Activated T-cell treated with anti-CD3 and anti-CD28 coated beads, Interleukin-2, amount 50 U/mL, for 48 hours (primary cell): ENCODE measurements at regions not wholly inside any gene's neighbourhood (a gene's known extent, or its start where the extent isn't known, plus 50 kb on each side); places are given as distances from the start of the nearest gene placed in this dataset.
"Not testable (repeated sequence)": the region's sequence is repeated elsewhere in the genome, so short reads cannot be mapped to it uniquely, and the experiment has no call there.

Experiments
- DNase-seq, 2 experiments: peaks; one replicate each; pipeline ENCODE4 v3.0.0-alpha.2; 2020

GRCh38 chr9:65566018-65566417, 109.7 kb upstream of the ZNG1E start:
- DNase-seq = not testable (repeated sequence)

DNA sequence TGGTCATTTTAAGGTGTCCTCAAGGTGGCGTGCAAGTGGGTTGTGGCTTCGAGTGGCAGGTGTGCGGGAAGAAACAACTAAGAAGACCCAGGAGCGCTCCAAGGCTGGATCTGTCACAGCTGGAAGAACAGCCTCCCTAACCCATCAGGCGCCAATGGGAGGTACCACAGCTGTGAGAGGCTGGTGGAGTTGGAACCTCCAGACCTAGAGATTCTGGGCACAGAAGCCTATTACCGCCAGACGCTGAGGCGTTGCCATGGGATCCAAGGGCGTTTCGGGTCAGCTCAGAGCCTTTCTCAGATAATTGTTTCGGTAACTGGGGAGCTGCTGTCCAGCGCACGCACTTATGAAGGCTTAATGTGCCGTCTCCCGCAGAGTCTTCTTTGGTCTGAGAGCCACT, 156.7 kb upstream of the ZNG1E start:
- not testable (repeated sequence) for DNase-seq

DNA sequence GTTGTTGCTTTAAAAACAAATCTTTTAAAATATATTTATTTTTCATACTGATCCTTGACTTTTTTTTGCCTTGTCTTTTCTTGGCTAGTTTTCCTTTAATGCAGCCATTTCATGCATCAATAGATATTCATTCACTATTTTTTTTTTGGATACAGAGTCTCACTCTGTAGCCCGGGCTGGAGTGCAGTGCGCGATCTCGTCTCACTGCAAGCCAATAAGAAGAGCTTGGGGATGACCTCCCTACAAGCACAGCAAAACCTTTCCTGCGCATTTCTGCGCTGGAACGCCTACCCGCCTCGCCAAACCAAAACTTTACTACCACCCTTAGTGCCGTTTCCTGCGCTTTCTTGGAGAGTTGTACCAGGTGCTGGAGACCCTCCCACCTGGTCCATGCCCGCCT, 161.3 kb upstream of the ZNG1E start:
- DNase-seq = not testable (repeated sequence)

DNA sequence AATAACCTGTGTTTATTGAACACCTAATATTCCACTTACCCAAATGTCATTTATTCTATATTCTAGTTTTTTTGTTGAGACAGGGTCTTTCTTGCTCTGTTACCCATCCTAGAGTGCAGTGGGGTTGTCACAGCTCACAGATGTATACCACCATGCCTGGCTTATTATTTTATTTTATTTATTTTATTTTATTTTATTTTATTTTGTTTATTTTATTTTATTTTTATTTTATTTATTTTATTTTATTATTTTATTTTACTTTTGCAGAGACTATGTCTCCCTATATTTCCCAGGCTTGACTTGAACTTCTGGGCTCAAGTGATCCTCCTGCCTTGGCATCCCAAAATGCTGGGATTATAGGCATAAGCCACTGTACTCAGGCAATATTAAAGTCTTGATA, 167.8 kb upstream of the ZNG1E start:
- not testable (repeated sequence) for DNase-seq

DNA sequence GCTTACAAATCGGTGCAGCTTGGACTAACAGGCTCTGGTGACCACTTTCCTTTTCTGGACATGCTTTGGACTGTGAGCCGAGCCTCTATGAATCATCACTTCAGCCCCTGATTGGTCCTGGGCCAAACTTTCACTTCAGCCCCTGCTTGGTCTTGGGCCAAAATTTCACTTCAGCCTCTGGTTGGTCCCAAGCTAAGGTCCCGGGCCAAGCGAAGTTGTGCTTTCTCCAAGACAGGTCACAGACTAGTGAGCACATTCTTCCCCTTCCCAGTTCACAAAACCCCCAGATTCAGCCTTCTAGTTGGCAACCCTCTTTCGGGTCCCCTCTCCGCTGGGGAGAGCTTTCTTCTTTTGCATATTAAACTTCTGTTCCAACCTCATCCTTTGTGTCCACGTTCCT, 171.0 kb upstream of the ZNG1E start:
- not testable (repeated sequence) for DNase-seq

DNA sequence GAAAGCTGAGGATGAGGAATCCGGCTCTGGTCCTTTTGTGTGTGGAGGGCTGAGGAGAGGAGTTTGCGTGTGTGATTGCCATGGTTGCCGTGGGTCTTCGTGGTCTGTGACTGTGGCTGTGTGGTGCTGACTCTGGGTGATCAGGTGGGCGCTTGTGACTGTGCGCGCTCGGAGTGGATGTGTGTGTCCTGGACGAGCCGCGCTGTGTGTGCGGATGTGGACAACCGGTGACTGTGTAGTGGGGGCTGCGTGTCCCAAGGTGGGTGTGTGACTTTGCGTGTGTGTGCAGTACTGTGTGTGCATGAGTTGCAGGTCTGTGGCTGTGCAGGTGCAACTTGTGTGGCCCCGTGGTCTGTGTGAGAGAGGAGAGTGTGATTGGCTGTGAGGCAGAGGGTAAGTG, 172.0 kb upstream of the ZNG1E start:
- DNase-seq = not testable (repeated sequence)

GRCh38 chr9:65482890-65483289, 192.8 kb upstream of the ZNG1E start:
- DNase-seq = not testable (repeated sequence)

DNA sequence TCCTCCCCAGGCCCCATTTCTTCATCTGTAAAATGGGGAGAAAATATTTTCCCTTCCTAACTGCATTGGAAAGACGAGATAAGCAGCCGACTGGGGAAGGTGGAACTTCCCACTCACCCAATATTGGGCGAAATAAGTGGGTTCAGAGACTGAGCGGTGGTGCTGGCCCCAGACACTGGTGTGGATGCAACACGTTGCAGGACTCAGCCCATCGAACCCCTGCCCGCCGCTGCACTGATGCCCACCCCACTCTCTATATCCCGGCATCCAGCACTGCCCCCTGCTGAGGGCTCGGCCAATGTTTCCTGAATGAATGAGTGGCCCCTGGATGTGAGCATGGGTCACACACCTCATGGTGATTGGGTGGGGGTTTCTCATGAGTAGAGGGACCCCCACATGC, 194.4 kb upstream of the ZNG1E start:
- not testable (repeated sequence) for DNase-seq

- not testable (repeated sequence) for DNase-seq
These were observed 189.9 kb upstream of the FOXD4L5 start for GRCh38 chr9:65474891-65475290.

- not testable (repeated sequence) for DNase-seq
These were observed 188.2 kb upstream of the FOXD4L5 start for GRCh38 chr9:65473059-65473822.

- DNase-seq = not testable (repeated sequence)
These were observed 186.1 kb upstream of the FOXD4L5 start for GRCh38 chr9:65471106-65471505.

DNA sequence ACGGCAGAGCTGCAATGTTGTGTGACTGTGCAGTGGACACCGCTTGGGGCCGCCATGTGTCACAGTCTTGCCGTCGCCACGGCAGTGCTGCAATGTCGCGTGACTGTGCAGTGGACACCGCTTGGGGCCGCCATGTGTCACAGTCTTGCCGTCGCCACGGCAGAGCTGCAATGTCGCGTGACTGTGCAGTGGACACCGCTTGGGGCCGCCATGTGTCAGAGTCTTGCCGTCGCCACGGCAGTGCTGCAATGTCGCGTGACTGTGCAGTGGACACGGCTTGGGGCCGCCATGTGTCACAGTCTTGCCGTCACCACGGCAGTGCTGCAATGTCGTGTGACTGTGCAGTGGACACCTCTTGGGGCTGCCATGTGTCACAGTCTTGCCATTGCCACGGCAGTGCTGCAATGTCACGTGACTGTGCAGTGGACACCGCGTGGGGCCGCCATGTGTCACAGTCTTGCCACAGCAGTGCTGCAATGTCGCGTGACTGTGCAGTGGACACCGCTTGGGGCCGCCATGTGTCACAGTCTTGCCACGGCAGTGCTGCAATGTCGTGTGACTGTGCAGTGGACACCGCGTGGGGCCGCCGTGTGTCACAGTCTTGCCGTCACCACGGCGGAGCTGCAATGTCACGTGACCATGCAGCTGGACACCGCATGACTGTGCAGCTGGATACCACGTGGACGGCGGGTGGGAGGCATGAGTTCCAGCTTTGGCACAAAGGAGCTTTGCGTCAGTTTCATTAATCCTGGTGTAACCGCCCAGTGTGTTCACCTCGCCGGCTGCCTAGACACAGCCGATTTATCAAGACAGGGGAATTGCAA, 182.1 kb upstream of the FOXD4L5 start:
- DNase-seq = not testable (repeated sequence)

GRCh38 chr9:65465246-65465895, 180.4 kb upstream of the FOXD4L5 start:
- not testable (repeated sequence) for DNase-seq

- not testable (repeated sequence) for DNase-seq
These were observed 177.5 kb upstream of the FOXD4L5 start for GRCh38 chr9:65462476-65462875.

GRCh38 chr9:65459756-65460320, 174.8 kb upstream of the FOXD4L5 start:
- no peak for DNase-seq

GRCh38 chr9:65458992-65459391, 174.0 kb upstream of the FOXD4L5 start:
- DNase-seq = no peak

GRCh38 chr9:65458465-65458864, 173.5 kb upstream of the FOXD4L5 start:
- no peak for DNase-seq

- DNase-seq = not testable (repeated sequence)
These were observed 172.0 kb upstream of the FOXD4L5 start for GRCh38 chr9:65456991-65457390.

- not testable (repeated sequence) for DNase-seq
These were observed 171.0 kb upstream of the FOXD4L5 start for GRCh38 chr9:65455751-65456647.

DNA sequence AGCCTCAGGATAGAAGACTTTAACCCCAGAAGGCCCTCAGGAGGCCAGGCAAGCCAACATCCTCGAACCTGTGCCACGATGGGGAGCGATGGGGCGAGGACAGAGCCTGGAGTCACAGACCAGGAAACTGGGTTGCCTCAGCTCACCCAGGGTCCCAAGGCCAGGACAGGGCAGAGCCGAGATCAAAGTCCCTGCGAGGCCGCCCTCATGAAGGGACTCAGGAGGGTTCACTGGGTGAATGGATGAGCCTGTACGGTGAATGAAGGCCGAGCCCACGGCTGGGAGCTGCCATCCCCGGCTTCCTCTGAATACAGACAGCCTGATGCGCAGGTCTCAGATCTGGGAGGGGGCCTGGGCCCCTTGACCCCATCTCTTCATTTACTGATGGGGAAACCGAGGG, 170.1 kb upstream of the FOXD4L5 start:
- not testable (repeated sequence) for DNase-seq

DNA sequence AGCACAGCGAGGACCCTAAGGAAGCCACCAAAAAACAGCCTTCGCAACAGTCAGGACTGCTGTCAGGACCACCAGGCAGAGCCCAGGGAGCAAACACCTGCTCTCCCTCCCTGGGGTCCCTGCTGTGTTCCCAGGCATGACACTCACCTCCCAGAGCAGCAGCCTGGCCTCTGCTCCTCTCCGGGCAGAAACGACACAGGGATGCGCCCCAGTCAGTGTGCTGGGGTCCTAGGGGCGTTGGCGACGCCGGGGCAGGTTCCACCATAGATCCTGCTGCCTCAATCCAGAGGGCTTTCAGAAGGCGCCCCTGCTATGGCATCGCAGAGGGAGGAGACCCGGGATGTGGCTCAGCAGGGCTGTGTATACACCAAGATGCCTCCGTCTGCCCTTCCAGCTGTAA, 169.7 kb upstream of the FOXD4L5 start:
- DNase-seq = not testable (repeated sequence)

GRCh38 chr9:65454034-65454433, 169.0 kb upstream of the FOXD4L5 start:
- not testable (repeated sequence) for DNase-seq
